Neural cell (in vitro differentiated cells): ENCODE measurements at regions not wholly inside any gene's neighbourhood (a gene's known extent, or its start where the extent isn't known, plus 50 kb on each side); places are given as distances from the start of the nearest gene placed in this dataset.
"Not testable (repeated sequence)": the region's sequence is repeated elsewhere in the genome, so short reads cannot be mapped to it uniquely, and the experiment has no call there.

ENCODE experiments used
- H2AFZ ChIP-seq: fragments of 200-600, 300-800 bp; sonication (generic), shearing (Covaris generic); 2 replicates; pipeline ENCODE4 v1.6.0; 2014; ENCODE audit warnings: low read depth, mild to moderate bottlenecking, antibody characterized with exemption, low read length, moderate library complexity
- H3F3A ChIP-seq: fragments of 200-600 bp; shearing (Covaris generic); 2 replicates; pipeline ENCODE4 v1.6.1; 2016; ENCODE audit warnings: mild to moderate bottlenecking, moderate library complexity, mixed read lengths, antibody characterized with exemption, low read length; ENCODE audit not compliant: insufficient read depth, poor library complexity, severe bottlenecking
- H3K27ac ChIP-seq: fragments of 200-600, 300-800 bp; sonication (generic), shearing (Covaris generic); 2 replicates; pipeline ENCODE4 v1.5.1; 2014; ENCODE audit warnings: mild to moderate bottlenecking, low read length, moderate library complexity
- H3K27me3 ChIP-seq: fragments of 300-800, 200-600 bp; sonication (generic), shearing (Covaris generic); 2 replicates; pipeline ENCODE4 v1.6.0; 2014; ENCODE audit warnings: mild to moderate bottlenecking, low read depth, low read length, moderate library complexity; ENCODE audit not compliant: insufficient read depth
- H3K36me3 ChIP-seq: fragments of 300-800, 200-600 bp; sonication (generic), shearing (Covaris generic); 2 replicates; pipeline ENCODE4 v1.5.1; 2014; ENCODE audit warnings: mild to moderate bottlenecking, antibody characterized with exemption, low read length, moderate library complexity; ENCODE audit not compliant: insufficient read depth
- H3K4me2 ChIP-seq: fragments of 300-800, 200-600 bp; sonication (generic), shearing (Covaris generic); 2 replicates; pipeline ENCODE4 v1.6.0; 2014; ENCODE audit warnings: mild to moderate bottlenecking, low read length
- H3K4me3 ChIP-seq: fragments of 300-800, 200-600 bp; sonication (generic), shearing (Covaris generic); 2 replicates; pipeline ENCODE4 v1.5.1; 2014; ENCODE audit warnings: mild to moderate bottlenecking, low read length, moderate library complexity
- H3K79me2 ChIP-seq: fragments of 200-600 bp; shearing (Covaris generic); replicated peaks from 2 replicates; pipeline ENCODE4 v1.6.0; 2014; ENCODE audit warnings: mild to moderate bottlenecking, low read length, moderate library complexity; ENCODE audit not compliant: insufficient read depth
- H3K9ac ChIP-seq: fragments of 300-800, 200-600 bp; sonication (generic), shearing (Covaris generic); 2 replicates; pipeline ENCODE4 v1.6.1; 2016; ENCODE audit warnings: mild to moderate bottlenecking, low read length, mixed read lengths
- H3K9me2 ChIP-seq: fragments of 200-600 bp; shearing (Covaris generic); 2 replicates; pipeline ENCODE4 v1.6.1; 2016; ENCODE audit warnings: mild to moderate bottlenecking, low read length, mixed read lengths; ENCODE audit not compliant: insufficient read depth
- H3K9me3 ChIP-seq: fragments of 200-600, 300-800 bp; sonication (generic), shearing (Covaris generic); 2 replicates; pipeline ENCODE4 v1.6.1; 2016; ENCODE audit warnings: mild to moderate bottlenecking, mixed run types, low read length, moderate library complexity, mixed read lengths
- H4K20me1 ChIP-seq: fragments of 200-600 bp; shearing (Covaris generic); 2 replicates; pipeline ENCODE4 v1.6.1; 2016; ENCODE audit warnings: mild to moderate bottlenecking, mixed run types; ENCODE audit not compliant: insufficient read depth
- EP300 ChIP-seq: fragments of 450-650 bp; conservative IDR thresholded peaks from 2 replicates; pipeline ENCODE4 v1.6.1; 2014; ENCODE audit warnings: antibody characterized with exemption, mild to moderate bottlenecking, moderate library complexity; ENCODE audit not compliant: poor library complexity, severe bottlenecking
- EZH2 ChIP-seq: fragments of 200-600, 300-800 bp; shearing (Covaris generic), sonication (generic); IDR thresholded peaks from 2 replicates; pipeline ENCODE4 v1.6.1; 2014; ENCODE audit warnings: antibody characterized with exemption, low read length, borderline replicate concordance, mild to moderate bottlenecking; ENCODE audit not compliant: insufficient read depth, poor library complexity, severe bottlenecking
- MXI1 ChIP-seq: fragments of 450-650 bp; conservative IDR thresholded peaks from 2 replicates; pipeline ENCODE4 v1.6.1; 2014; ENCODE audit warnings: antibody characterized with exemption, mild to moderate bottlenecking; ENCODE audit not compliant: poor library complexity, severe bottlenecking
- POLR2AphosphoS5 ChIP-seq: IDR thresholded peaks from 2 replicates; pipeline ENCODE4 v1.6.1; 2012
- RAD21 ChIP-seq: fragments of 450-650 bp; conservative IDR thresholded peaks from 2 replicates; pipeline ENCODE4 v1.6.1; 2014; ENCODE audit warnings: antibody characterized with exemption, mild to moderate bottlenecking, moderate library complexity
- SMC3 ChIP-seq: fragments of 450-650 bp; conservative IDR thresholded peaks from 2 replicates; pipeline ENCODE4 v1.6.1; 2014; ENCODE audit warnings: antibody characterized with exemption, mild to moderate bottlenecking, moderate library complexity; ENCODE audit not compliant: poor library complexity
- TAF1 ChIP-seq: IDR thresholded peaks from 2 replicates; pipeline ENCODE4 v1.6.1; 2012; ENCODE audit warnings: low read depth
- TF ChIP-seq, protein P1 (sequence below): IDR thresholded peaks from 2 replicates; pipeline ENCODE4 v1.6.1; 2012; ENCODE audit warnings: borderline replicate concordance
- TF ChIP-seq, protein P2 (sequence below): fragments of 450-650 bp; IDR thresholded peaks from 2 replicates; pipeline ENCODE4 v1.5.1; 2014; ENCODE audit warnings: antibody characterized with exemption, mild to moderate bottlenecking, moderate library complexity; ENCODE audit not compliant: poor library complexity, severe bottlenecking

DNA sequence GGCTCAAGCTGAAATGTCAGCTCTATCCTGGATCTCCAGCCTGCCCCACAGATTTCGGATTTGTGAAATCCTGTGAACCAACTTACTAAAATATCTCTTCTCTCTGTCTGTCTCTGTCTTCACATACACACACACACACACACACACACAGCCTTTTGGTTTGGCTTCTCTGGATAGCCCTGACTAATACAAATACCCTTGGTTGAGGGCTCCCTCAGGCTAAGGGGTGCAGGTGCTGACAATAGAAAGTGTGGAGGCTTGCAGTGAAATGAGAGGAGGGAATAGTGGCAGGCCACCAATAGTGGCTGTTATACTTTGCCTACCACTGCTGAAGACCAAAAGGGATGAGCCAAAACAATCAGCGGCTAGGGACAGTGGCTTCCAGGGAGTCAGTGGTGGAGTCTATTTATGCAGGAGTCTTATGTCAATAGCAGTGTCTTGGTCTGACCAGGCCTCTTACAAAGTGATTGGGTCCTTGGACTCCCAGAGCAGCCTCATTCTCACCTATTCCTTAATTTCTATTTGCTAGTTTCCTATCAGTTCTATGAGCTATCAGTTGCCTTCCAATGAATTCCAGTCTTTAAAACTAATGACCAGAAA, 93.2 kb upstream of the GAS1 start:
- no peaks in the 10 kb centered on the region for H3K36me3 ChIP-seq
- TF ChIP-seq, protein P1, sequence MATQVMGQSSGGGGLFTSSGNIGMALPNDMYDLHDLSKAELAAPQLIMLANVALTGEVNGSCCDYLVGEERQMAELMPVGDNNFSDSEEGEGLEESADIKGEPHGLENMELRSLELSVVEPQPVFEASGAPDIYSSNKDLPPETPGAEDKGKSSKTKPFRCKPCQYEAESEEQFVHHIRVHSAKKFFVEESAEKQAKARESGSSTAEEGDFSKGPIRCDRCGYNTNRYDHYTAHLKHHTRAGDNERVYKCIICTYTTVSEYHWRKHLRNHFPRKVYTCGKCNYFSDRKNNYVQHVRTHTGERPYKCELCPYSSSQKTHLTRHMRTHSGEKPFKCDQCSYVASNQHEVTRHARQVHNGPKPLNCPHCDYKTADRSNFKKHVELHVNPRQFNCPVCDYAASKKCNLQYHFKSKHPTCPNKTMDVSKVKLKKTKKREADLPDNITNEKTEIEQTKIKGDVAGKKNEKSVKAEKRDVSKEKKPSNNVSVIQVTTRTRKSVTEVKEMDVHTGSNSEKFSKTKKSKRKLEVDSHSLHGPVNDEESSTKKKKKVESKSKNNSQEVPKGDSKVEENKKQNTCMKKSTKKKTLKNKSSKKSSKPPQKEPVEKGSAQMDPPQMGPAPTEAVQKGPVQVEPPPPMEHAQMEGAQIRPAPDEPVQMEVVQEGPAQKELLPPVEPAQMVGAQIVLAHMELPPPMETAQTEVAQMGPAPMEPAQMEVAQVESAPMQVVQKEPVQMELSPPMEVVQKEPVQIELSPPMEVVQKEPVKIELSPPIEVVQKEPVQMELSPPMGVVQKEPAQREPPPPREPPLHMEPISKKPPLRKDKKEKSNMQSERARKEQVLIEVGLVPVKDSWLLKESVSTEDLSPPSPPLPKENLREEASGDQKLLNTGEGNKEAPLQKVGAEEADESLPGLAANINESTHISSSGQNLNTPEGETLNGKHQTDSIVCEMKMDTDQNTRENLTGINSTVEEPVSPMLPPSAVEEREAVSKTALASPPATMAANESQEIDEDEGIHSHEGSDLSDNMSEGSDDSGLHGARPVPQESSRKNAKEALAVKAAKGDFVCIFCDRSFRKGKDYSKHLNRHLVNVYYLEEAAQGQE: no peak
- TF ChIP-seq, protein P2, sequence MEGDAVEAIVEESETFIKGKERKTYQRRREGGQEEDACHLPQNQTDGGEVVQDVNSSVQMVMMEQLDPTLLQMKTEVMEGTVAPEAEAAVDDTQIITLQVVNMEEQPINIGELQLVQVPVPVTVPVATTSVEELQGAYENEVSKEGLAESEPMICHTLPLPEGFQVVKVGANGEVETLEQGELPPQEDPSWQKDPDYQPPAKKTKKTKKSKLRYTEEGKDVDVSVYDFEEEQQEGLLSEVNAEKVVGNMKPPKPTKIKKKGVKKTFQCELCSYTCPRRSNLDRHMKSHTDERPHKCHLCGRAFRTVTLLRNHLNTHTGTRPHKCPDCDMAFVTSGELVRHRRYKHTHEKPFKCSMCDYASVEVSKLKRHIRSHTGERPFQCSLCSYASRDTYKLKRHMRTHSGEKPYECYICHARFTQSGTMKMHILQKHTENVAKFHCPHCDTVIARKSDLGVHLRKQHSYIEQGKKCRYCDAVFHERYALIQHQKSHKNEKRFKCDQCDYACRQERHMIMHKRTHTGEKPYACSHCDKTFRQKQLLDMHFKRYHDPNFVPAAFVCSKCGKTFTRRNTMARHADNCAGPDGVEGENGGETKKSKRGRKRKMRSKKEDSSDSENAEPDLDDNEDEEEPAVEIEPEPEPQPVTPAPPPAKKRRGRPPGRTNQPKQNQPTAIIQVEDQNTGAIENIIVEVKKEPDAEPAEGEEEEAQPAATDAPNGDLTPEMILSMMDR: no peak
- TF ChIP-seq EP300: no peak
- no peak for TF ChIP-seq TAF1
- no peak for TF ChIP-seq EZH2
- TF ChIP-seq SMC3: no peak
- no peak for TF ChIP-seq RAD21
- no peak for TF ChIP-seq POLR2AphosphoS5
- no peak for TF ChIP-seq MXI1
- H3K9me2 ChIP-seq: no peaks in the 10 kb centered on the region
- H4K20me1 ChIP-seq: no peaks in the 10 kb centered on the region
- H3F3A ChIP-seq: no peaks in the 10 kb centered on the region
- no peaks in the 10 kb centered on the region for H3K79me2 ChIP-seq
- no peak overlapping the region for H3K9ac ChIP-seq
- H3K4me3 ChIP-seq: no peak overlapping the region
- no peaks in the 10 kb centered on the region for H3K9me3 ChIP-seq
- no peaks in the 10 kb centered on the region for H3K27me3 ChIP-seq
- no peak overlapping the region for H3K4me2 ChIP-seq
- no peak overlapping the region for H2AFZ ChIP-seq
- H3K27ac ChIP-seq: no peak overlapping the region

DNA sequence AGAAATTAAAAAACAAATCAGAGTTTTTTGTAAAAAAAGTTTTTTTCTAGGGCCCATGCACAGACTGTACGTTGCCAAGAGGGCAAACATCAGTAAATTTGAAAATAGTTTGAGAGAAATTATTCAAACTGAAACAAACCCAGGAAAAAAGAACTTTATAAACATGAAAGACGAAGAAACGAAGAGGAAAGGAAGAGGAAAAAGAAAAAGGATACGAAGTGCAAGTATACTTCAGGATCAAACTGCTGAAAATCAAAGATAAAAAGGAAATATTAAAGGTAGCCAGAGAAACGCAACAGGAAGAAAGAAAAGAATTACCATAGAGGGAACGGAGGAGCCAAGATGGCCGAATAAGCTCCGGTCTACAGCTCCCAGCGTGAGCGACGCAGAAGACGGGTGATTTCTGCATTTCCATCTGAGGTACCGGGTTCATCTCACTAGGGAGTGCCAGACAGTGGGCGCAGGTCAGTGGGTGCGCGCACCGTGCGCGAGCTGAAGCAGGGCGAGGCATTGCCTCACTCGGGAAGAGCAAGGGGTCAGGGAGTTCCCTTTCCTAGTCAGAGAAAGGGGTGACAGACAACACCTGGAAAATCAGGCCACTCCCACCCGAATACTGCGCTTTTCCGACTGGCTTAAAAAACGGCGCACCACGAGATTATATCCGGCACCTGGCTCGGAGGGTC, 94.4 kb upstream of the GAS1 start:
- not testable (repeated sequence) for H3K4me2 ChIP-seq, H3K4me3 ChIP-seq, H3K79me2 ChIP-seq, H2AFZ ChIP-seq, H3K9ac ChIP-seq, H3K27ac ChIP-seq, H3K27me3 ChIP-seq, H3K9me3 ChIP-seq, H3K36me3 ChIP-seq, H4K20me1 ChIP-seq, H3F3A ChIP-seq, H3K9me2 ChIP-seq

DNA sequence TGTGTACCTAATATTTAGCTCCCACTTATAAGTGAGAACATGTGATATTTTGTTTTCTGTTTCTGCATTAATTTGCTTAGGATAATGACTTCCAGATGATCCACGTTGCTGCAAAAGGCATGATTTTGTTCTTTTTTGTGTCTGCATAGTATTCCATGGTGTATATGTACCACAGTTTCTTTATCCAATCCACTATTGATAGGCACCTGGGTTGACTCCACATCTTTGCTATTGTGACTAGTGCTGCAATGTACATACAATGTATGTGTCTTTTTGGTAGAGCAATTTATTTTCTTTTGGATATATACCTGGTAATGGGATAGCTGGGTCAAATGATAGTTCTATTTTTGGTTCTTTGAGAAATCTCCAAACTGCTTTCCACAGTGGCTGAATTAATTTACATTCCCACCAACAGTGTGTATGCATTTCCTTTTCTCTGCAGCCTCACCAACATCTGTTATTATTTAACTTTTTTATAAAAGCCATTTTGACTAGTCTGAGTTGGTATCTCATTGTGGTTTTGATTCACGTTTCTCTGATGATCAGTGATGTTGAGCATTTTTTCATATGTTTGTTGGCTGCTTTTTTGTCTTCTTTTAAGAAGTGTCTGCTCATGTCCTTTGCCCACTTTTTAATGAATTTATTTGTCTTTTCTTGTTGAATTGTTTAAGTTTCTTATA, 102.8 kb upstream of the GAS1 start:
- H3K27me3 ChIP-seq, H3K9ac ChIP-seq: not testable (repeated sequence)

More for the DNA sequence above, 102.8 kb upstream of the GAS1 start:
- H3K9me2 ChIP-seq, H3K4me3 ChIP-seq, H3K9me3 ChIP-seq, H3K36me3 ChIP-seq, H3K27ac ChIP-seq, H2AFZ ChIP-seq, H3K4me2 ChIP-seq, H4K20me1 ChIP-seq, H3F3A ChIP-seq, H3K79me2 ChIP-seq: not testable (repeated sequence)
